ENCODE measurements at regions not wholly inside any gene's neighbourhood (a gene's known extent, or its start where the extent isn't known, plus 50 kb on each side); places are given as distances from the start of the nearest gene placed in this dataset.

- intact Hi-C loops (cut with micrococcal nuclease), result loop anchor here (2.0 to 5.0 kb wide), 2 partner anchors 61 to 217 kb away; no protein-coding TSS in a partner anchor
- H3K4me1 Mint-ChIP-seq (ENCODE audit: low read depth), result peaks cover 31% of the 10 kb centered on the region
- ChIA-PET POLR2A (no interaction called here), CTCF (interaction anchor here (1.0 kb wide), 1 partner anchor 408 kb away, joined by 4 read pairs; no protein-coding TSS in a partner anchor)
- H3K9me3 Mint-ChIP-seq, result no peaks in the 10 kb centered on the region
- H3K36me3 Mint-ChIP-seq, result no peaks in the 10 kb centered on the region
- no peak for DNase-seq
- H3K4me3 Mint-ChIP-seq, result no peak overlapping the region
- H3K27me3 Mint-ChIP-seq, result no peaks in the 10 kb centered on the region
- H3K27ac Mint-ChIP-seq, result no peak overlapping the region
Measured at GRCh38 chr3:30285188-30286006, 321.0 kb upstream of the TGFBR2 start.

DNA sequence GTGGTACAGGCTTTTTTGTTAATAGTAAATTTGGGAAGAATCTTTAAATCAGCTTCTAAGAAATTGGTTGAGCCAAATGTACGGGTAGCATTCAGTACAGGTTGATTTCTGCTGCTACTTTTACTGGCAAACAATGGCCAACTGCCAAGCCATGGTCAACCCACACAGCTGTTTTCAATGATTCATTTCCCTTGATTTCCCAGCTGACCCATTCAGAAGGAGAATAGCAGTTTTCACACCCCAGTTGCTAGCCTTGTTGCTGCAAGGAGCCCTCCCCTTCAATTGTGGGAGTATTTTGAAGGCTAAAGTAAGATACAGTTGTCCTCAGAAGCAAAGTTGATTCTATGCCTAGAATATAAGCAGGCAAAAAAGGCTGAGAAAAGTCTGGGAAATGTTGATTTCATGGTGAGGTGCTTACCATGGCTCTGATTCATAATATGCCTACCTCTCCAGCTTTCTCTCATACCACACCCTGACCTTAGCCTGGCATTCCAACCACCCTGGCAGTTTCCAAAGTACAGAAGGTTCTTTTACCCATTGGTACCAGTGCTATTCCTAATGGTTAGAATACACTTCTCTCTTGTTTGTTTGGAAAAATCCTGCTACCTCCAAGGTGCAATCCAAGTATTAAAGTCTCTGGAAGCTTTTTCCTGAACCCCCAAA, 320.3 kb upstream of the TGFBR2 start:
- H3K36me3 Mint-ChIP-seq, result no peaks in the 10 kb centered on the region
- H3K9me3 Mint-ChIP-seq, result no peaks in the 10 kb centered on the region
- H3K4me3 Mint-ChIP-seq, result no peak overlapping the region
- intact Hi-C loops (cut with micrococcal nuclease), result loop anchor here (2.0 to 5.0 kb wide), 2 partner anchors 61 to 216 kb away; no protein-coding TSS in a partner anchor
- DNase-seq, result peak; percentile 66
- ChIA-PET CTCF (no interaction called here), POLR2A (no interaction called here)
- H3K4me1 Mint-ChIP-seq (ENCODE audit: low read depth), result peaks cover 32% of the 10 kb centered on the region
- no peaks in the 10 kb centered on the region for H3K27me3 Mint-ChIP-seq
- H3K27ac Mint-ChIP-seq, result no peak overlapping the region

DNA sequence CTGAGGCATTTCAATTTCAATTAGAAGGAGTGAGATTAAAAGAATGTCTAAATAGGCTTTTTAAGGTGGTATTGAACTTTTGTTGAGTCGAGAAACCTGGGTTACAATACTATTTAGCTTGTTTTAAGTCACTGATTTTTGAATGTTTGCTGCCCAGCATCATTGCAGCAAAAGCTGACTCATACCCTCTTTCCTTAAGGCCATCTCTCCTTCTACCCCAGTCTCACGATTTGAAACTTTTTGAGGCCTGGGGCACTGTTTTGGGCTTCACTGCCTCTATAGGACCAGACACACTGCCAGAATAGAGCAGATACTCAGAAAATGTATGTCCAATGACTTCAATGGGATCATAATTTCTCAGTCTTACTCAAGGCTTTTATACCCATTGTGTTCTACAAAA, 319.6 kb upstream of the TGFBR2 start:
- peaks cover 32% of the 10 kb centered on the region for H3K4me1 Mint-ChIP-seq (ENCODE audit: low read depth)
- intact Hi-C loops (cut with micrococcal nuclease), result loop anchor here (2.0 to 5.0 kb wide), 2 partner anchors 60 to 215 kb away; no protein-coding TSS in a partner anchor
- DNase-seq, result no peak
- no peaks in the 10 kb centered on the region for H3K27me3 Mint-ChIP-seq
- H3K36me3 Mint-ChIP-seq, result no peaks in the 10 kb centered on the region
- H3K4me3 Mint-ChIP-seq, result no peak overlapping the region
- no peak overlapping the region for H3K27ac Mint-ChIP-seq
- POLR2A ChIA-PET, result no interaction called here
- CTCF ChIA-PET, result interaction anchor here (0.6 kb wide), 1 partner anchor 63 kb away, joined by 3 read pairs; no protein-coding TSS in a partner anchor
- no peaks in the 10 kb centered on the region for H3K9me3 Mint-ChIP-seq

GRCh38 chr3:30288830-30289229, 317.6 kb upstream of the TGFBR2 start:
- intact Hi-C loops (cut with micrococcal nuclease), result loop anchor here (5.0 kb wide), 1 partner anchor 213 kb away; no protein-coding TSS in a partner anchor
- CTCF ChIA-PET, result no interaction called here

DNA sequence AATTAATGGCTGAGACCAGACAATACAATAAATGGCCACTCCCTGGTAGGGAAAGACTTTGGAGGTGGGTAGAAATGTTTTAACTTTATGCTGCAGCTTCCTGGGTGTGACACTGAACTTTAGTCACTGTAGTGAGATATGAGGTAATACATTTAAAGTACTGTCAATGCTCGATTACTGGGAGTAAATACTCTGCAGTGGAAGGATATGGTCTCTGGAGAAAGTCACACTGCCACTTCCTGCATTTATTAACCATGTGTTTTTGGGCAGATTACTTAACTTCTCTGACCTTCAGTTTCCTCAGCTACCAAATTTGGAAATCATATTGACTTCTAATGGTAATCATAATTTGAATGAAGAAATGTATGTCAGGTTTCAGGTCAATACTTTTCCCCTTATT, 317.1 kb upstream of the TGFBR2 start:
- no peaks in the 10 kb centered on the region for H3K27me3 Mint-ChIP-seq
- intact Hi-C loops (cut with micrococcal nuclease), result loop anchor here (5.0 kb wide), 1 partner anchor 213 kb away; no protein-coding TSS in a partner anchor
- peaks cover 35% of the 10 kb centered on the region for H3K4me1 Mint-ChIP-seq (ENCODE audit: low read depth)
- CTCF ChIA-PET, result no interaction called here
- POLR2A ChIA-PET, result no interaction called here
- no peak for DNase-seq
- no peaks in the 10 kb centered on the region for H3K9me3 Mint-ChIP-seq
- H3K4me3 Mint-ChIP-seq, result no peak overlapping the region
- no peaks in the 10 kb centered on the region for H3K36me3 Mint-ChIP-seq
- H3K27ac Mint-ChIP-seq, result no peak overlapping the region

More at GRCh38 chr3:30288830-30289229, 317.6 kb upstream of the TGFBR2 start:
- Mint-ChIP-seq H3K4me3 (no peak overlapping the region), H3K36me3 (no peaks in the 10 kb centered on the region), H3K9me3 (no peaks in the 10 kb centered on the region), H3K27ac (no peak overlapping the region), H3K4me1 (ENCODE audit: low read depth) (peaks cover 35% of the 10 kb centered on the region), H3K27me3 (no peaks in the 10 kb centered on the region)
- DNase-seq, result no peak
- POLR2A ChIA-PET, result no interaction called here

GRCh38 chr3:30289766-30290165, 316.6 kb upstream of the TGFBR2 start:
- Mint-ChIP-seq H3K27ac (no peak overlapping the region), H3K9me3 (no peaks in the 10 kb centered on the region), H3K36me3 (no peaks in the 10 kb centered on the region), H3K27me3 (no peaks in the 10 kb centered on the region), H3K4me3 (no peak overlapping the region), H3K4me1 (ENCODE audit: low read depth) (peaks cover 35% of the 10 kb centered on the region)
- no peak for DNase-seq
- ChIA-PET CTCF (interaction anchor here (1.0 kb wide), 1 partner anchor 277 kb away, joined by 6 read pairs; no protein-coding TSS in a partner anchor), POLR2A (no interaction called here)
- intact Hi-C loops (cut with micrococcal nuclease), result loop anchor here (5.0 kb wide), 1 partner anchor 213 kb away; no protein-coding TSS in a partner anchor

DNA sequence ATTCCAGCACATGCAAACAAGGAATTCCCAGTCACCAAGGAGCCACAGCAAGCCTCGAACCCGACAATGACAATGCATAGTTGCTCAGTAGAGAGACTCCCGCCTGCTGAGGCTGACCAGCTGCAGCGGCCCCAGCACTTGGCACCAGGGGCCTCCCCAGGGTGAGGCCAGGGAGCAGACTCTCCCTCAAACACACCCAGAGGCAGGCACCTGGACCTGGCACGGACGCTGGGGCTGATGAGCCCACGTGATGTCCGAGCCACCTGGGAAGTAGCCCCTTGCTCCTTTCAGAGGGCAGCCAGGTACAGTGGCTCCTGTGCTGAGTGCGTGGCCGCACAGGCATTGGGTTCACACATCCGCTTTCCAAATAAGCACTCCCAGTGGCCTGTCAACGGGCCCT, 315.9 kb upstream of the TGFBR2 start:
- Mint-ChIP-seq H3K27me3 (no peaks in the 10 kb centered on the region), H3K9me3 (no peaks in the 10 kb centered on the region)

DNA sequence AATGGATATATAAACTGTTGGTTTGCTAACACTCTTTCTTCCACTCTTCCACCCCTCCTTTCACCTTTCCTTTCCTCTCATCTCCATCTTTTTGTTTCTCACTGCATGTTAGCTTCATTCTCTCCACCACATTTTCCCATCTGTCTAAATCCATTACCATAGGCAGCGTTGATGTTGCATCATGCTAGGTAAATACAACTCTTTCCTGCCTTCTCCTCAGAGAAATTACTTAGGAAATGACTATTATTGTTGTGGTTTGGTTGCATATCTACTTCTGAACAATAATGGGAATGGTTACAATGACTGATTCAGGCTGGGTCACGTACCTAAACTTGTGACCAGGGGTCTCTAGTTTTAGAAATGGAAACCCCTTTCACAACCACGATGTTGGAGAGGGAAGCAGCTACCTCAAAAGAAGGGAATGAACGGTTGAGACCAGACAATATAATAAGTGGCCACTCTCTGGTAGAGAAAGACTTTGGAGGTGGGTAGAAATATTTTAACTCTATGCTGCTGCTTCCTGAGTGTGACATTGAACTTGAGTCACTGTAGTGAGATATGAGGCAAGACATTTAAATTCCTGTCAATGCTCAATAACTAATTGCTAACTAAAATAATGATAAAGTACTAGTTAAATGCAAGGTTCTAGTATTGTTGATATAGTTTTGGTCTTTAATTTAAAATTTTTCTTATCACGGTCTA, 314.1 kb upstream of the TGFBR2 start:
- DNase-seq, result no peak
- ChIA-PET CTCF (interaction anchor here (0.6 kb wide), 1 partner anchor 317 kb away, joined by 3 read pairs; no protein-coding TSS in a partner anchor), POLR2A (no interaction called here)
- Mint-ChIP-seq H3K4me1 (ENCODE audit: low read depth) (peaks cover 17% of the 10 kb centered on the region), H3K27ac (no peak overlapping the region), H3K9me3 (no peaks in the 10 kb centered on the region), H3K36me3 (no peaks in the 10 kb centered on the region), H3K27me3 (no peaks in the 10 kb centered on the region), H3K4me3 (no peak overlapping the region)
- intact Hi-C loops (cut with micrococcal nuclease), result no loop called here

More for the DNA sequence above, 315.9 kb upstream of the TGFBR2 start:
- Mint-ChIP-seq H3K36me3 (no peaks in the 10 kb centered on the region), H3K27ac (no peak overlapping the region), H3K4me1 (ENCODE audit: low read depth) (peaks cover 31% of the 10 kb centered on the region), H3K4me3 (no peak overlapping the region)
- DNase-seq, result no peak
- ChIA-PET CTCF (interaction anchor here (0.6 to 1.0 kb wide), 3 partner anchors 91 to 404 kb away, joined by 3 to 6 read pairs (median 3); no protein-coding TSS in a partner anchor), POLR2A (no interaction called here)
- intact Hi-C loops (cut with micrococcal nuclease), result no loop called here

DNA sequence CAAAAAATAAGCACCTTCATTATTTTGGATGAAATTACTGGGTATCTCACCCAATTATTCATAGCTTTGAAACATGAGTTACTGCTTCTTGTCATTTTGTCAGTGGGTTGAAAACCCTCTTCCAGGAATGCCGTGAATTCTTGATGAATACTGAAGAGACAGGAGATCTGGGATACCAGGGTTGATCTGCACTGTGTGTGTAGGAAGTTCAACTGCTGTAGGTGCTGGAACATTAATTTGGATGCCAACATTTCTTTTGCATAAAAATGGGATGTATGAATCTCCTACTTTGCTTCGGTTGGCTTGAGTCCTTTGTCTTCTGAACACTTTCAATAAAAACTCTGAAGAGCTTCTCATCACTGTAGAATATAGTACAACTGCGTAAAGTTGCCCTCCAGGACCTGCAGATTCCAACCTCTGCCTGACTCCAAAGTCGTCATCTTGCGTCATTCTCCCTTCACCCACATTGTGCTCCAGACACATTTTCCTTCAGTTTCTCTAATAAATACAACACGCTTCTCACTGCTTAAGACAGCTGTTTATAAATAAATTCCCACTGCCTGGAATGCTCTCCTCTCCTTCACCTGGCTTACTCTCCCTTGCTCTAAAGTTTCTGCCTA, 312.7 kb upstream of the TGFBR2 start:
- Mint-ChIP-seq H3K4me3 (no peak overlapping the region), H3K9me3 (no peaks in the 10 kb centered on the region), H3K36me3 (no peaks in the 10 kb centered on the region), H3K4me1 (ENCODE audit: low read depth) (peaks cover 17% of the 10 kb centered on the region), H3K27me3 (no peaks in the 10 kb centered on the region), H3K27ac (no peak overlapping the region)
- intact Hi-C loops (cut with micrococcal nuclease), result no loop called here
- POLR2A ChIA-PET, result no interaction called here
- no peak for DNase-seq
- CTCF ChIA-PET, result no interaction called here

- no peak for DNase-seq
- intact Hi-C loops (cut with micrococcal nuclease), result no loop called here
- ChIA-PET CTCF (no interaction called here), POLR2A (no interaction called here)
- Mint-ChIP-seq H3K36me3 (no peaks in the 10 kb centered on the region), H3K27ac (no peak overlapping the region), H3K27me3 (no peaks in the 10 kb centered on the region), H3K9me3 (no peaks in the 10 kb centered on the region), H3K4me3 (no peak overlapping the region), H3K4me1 (ENCODE audit: low read depth) (peaks cover 16% of the 10 kb centered on the region)
Measured at GRCh38 chr3:30294241-30294667, 312.1 kb upstream of the TGFBR2 start.

- no peaks in the 10 kb centered on the region for H3K9me3 Mint-ChIP-seq
- no peak overlapping the region for H3K27ac Mint-ChIP-seq
- no peak overlapping the region for H3K4me3 Mint-ChIP-seq
- CTCF ChIA-PET, result interaction anchor here (0.7 kb wide), 1 partner anchor 52 kb away, joined by 3 read pairs; no protein-coding TSS in a partner anchor
- peaks cover 5% of the 10 kb centered on the region for H3K27me3 Mint-ChIP-seq
- no peak for DNase-seq
- H3K4me1 Mint-ChIP-seq (ENCODE audit: low read depth), result peaks cover 10% of the 10 kb centered on the region
- intact Hi-C loops (cut with micrococcal nuclease), result no loop called here
- POLR2A ChIA-PET, result no interaction called here
- no peaks in the 10 kb centered on the region for H3K36me3 Mint-ChIP-seq
Measured at GRCh38 chr3:30297112-30297511, 309.3 kb upstream of the TGFBR2 start.

Measured in activated CD4-positive, alpha-beta memory T cell treated with anti-CD3 and anti-CD28 coated beads for 36 hours (primary cell).